Activated naive CD4-positive, alpha-beta T cell treated with Interleukin-2 at 50 U/mL for 16 hours (primary cell): ENCODE measurements at regions not wholly inside any gene's neighbourhood (a gene's known extent, or its start where the extent isn't known, plus 50 kb on each side); places are given as distances from the start of the nearest gene placed in this dataset.

Experiments used
- DNase-seq: peaks from one replicate; pipeline ENCODE4 v3.0.0-alpha.2; 2020

- DNase-seq = no peak
Measured at GRCh38 chr10:63749915-63750314, 228.7 kb downstream of the REEP3 start.

- no peak for DNase-seq
Measured at GRCh38 chr10:63751836-63752235, 230.6 kb downstream of the REEP3 start.

- DNase-seq = no peak
Measured at GRCh38 chr10:63752318-63752717, 231.1 kb downstream of the REEP3 start.

GRCh38 chr10:63753808-63754207 is 232.6 kb downstream of the REEP3 start:
- no peak for DNase-seq

- DNase-seq = no peak
Measured at GRCh38 chr10:63755441-63755840, 234.2 kb downstream of the REEP3 start.

DNA sequence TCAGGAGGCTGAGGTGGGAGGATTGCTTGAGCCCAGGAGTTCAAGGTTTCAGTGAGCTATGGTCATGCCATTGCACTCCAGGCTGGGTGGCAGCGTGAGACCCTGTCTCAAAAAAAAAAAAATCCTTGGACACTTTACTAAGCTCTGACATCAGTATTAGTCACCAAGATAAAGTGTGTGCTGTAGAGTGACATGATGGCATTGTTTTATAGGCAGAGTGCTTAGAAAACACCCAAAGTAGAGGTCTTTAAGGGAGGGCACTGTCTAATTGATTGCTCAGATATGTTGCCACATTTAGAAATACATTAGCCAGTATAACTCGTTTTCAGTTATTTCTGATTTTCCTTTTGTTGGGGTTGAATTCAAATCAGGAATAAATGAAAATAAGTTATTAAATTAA is 235.9 kb downstream of the REEP3 start:
- DNase-seq = no peak

DNA sequence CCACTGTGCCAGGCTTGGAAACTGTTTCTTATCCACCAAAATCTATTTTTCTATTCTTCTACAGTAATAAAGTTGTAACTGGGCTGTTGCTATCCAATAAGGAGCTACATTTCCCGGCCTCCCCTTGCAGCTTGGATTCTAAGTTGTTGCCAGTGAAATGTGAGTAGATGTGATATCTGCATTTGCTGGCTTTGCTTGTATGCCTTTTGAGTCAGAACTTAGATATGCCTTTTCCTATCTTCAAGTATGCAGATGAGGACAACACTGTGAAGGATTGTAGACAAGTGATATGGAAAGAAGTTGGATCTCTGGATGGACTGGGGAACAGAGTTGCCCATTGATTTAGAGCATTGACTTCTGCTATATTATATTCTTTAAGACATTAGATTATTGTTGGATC is 236.9 kb downstream of the REEP3 start:
- no peak for DNase-seq

DNA sequence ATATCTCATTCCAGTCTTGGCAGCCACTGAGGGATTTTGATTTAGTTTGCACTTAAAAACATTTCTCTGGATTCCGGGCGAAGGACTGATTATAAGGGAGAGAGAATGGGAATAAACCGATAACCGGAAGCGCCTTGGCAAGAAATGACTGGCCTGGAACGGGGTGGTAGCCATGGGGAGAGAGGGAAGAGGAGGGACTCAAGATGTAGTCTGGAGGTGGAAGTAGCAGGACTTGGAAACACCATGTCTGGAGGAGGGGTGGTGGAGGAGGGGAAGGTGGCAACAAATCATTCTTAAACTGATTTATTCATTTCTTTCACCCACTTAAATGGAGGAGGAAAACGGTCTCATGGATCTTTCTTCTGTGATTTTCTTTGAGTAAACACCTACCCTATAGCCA is 238.1 kb downstream of the REEP3 start:
- no peak for DNase-seq

GRCh38 chr10:63760034-63760707 is 239.0 kb downstream of the REEP3 start:
- no peak for DNase-seq

- DNase-seq = no peak
Measured at GRCh38 chr10:63760708-63761047, 239.5 kb downstream of the REEP3 start.

DNA sequence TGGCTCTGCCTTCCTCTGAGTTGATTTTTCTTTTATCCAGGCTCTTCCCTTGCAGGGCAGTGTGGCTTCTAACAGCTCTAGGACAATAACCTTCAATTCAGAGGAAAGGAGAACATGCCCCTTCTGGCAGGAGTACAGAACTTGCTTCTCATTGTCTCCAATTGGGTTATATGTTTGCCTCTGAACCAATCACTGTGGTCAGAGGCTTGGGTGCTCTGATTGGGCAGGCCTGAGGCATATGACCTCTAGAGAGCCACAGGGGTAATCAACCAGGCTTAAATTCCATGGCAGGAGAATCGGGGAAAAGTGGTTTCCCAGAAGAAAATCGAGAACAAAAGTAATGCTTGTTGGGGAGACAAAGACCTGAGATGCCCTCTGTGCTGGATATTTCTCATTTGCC is 240.0 kb downstream of the REEP3 start:
- no peak for DNase-seq

GRCh38 chr10:63763744-63764143 is 242.5 kb downstream of the REEP3 start:
- DNase-seq = no peak

GRCh38 chr10:63765126-63765525 is 243.9 kb downstream of the REEP3 start:
- no peak for DNase-seq

DNA sequence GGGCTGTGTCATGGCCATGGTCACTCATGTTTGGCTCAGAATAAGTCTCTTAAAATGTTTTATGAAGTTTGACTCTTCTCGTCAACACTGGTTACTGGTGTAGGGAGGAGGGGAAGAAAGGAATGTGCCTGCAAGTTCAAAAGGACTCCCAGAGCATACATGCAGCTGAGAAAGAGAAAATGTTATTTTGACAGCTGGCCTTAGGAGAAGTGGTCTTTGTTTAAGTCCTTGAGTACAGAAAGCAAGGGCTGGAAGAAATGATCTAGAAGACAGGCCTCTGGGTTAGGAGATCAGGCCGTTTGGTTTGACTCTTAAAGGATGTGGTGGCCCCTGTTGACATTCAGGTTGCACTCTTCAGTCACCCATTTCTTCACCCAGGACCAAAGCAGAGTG is 245.5 kb downstream of the REEP3 start:
- no peak for DNase-seq

DNA sequence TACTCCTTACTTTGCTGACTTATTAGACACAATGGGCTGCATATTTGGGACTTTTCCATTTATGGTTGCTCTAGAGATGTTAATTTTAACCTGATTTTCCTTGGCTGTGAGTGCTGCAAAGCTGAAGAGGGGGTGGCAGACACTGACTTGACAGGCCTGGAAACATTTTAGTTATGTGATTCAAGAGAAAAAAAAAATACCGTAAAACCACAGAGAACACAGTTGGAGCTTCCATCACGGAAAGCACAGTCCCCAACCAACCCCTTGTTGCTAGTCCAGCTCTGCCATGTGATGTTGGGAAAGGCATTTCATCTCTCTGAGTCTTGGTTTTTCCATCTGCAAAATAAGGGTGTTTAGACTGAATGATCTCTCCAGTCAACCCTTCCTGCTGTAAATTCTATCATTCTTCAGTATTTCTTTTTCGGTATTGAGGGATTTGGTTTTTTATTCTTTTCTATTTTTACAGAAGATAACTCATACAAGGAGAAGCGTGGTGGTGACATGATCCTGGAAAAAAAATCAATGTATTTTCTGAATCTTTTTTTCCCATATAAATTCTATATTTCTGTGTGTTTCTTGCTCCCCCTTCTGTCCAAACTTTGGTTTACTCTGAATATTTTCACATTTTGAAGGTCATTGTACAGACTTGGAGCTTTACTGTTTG is 246.1 kb downstream of the REEP3 start:
- no peak for DNase-seq

DNA sequence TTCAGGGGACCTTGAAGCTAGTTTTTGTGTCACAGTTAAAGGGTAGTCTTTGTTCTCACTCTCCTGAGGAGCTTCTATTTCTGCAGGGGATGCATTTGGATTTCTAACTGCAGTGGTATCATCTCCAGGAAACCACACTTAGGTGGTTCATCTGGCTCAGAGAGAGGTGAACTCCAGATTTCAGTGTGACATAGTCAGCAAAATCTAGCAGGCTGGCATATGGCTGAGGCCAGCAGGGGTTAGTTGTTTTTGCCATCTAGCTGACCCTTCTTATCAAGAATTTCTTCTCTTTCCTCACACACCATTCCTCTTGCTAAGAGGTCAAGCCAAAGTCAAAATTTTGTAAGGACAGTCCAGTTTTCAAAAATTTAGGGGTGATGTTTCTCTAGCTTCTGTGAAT is 248.2 kb downstream of the REEP3 start:
- DNase-seq = no peak

GRCh38 chr10:63770523-63770922 is 249.3 kb downstream of the REEP3 start:
- DNase-seq = no peak

DNA sequence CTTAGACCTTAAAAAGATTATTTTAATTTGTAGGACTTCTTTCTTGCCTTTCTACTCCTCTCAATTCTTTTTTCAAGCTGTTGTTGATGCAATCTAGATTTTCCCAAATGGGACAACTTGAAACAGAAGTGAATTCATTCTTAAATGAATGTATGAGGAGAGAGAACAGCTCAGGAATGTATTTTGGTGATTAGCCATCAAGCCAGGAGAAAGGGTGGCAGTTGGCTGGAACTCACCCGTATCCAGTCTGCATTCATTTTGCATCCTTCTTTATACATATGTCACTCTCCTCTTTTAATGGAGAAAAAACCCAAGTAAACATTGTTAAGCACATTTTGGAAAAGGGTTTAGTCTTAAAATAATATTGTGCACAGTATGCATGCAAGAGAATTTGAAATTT is 251.3 kb downstream of the REEP3 start:
- DNase-seq = no peak

DNA sequence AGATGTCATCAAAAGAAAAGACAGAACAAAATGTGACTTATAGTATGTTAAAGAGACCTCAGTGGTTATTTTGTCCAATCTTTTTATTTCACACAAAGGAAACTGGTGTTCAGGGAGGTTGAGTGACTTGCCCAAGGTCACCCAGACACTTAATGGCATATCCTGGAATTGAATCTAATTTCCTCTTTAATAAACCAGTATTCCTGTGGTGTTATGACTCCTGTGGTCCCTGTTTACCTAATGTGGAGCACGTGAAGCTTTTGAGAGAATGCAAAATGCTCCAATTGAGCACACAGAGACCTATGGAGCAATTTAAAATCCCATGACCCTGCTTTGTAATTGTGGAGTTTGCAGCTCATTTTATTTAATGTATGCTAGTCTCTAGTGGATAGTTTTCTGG is 251.9 kb downstream of the REEP3 start:
- DNase-seq = no peak

DNA sequence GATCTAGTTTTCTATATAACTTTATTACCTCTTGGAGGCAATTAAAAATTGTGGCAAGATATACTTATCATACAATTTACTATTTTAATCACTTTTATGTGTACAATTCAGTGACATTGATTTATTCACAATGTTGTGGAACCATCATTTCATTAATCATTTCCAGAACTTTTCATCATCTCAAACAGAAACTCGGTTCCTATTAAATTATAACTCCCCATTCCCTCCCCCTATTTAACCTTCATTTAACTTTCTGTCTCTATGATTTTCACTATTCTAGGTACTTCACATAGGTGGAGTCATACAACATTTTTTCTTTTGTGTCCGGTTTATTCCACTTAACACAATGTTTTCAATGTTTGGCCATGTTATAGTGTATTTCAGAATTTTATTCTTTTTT is 252.8 kb downstream of the REEP3 start:
- no peak for DNase-seq

DNA sequence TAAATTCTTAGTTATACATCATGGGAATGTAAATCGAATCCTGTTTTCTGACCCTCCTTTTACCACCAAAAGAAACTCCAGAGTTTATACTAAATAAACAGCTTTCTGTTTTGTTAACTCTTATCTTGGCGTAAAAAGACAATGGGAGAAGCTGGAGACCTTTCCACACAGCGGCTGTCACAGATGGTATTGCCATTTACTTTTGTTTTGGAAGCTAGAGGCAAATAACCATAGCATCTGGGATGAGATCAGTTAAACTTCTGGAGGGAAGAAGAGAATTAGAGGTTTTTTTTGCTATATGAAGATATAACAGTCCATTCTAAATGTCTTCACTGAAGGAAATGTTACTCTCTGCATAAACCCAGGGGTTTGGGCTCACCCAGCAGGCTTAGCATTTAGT is 258.9 kb downstream of the REEP3 start:
- no peak for DNase-seq

GRCh38 chr10:63781226-63781625 is 260.0 kb downstream of the REEP3 start:
- DNase-seq = no peak

DNA sequence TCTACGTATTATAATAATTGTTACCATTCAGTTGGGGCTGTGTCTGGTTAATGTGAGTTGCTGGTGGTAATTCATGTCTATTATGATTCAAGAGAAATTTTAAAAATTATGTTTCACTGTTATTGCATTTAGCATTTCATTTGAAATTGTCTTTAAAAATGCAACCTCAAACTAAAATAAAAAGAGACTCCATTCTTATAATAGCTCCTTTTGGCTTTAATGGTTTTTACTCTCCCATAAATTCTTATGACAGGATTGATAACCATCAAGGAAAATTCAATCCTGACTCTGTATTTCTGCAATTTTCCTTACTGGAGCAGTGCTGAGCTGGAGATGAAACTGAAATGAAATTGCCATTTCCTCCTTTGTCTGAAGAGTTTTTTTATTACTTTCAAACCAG is 262.7 kb downstream of the REEP3 start:
- DNase-seq = no peak

- no peak for DNase-seq
Measured at GRCh38 chr10:63788152-63788821, 267.1 kb downstream of the REEP3 start.
